ENCODE measurements at regions not wholly inside any gene's neighbourhood (a gene's known extent, or its start where the extent isn't known, plus 50 kb on each side); places are given as distances from the start of the nearest gene placed in this dataset.

- no peak for DNase-seq
- TF ChIP-seq PBX3 (IDR thresholded peaks at IDR 0.05) (no peak), FOXM1 (IDR thresholded peaks at IDR 0.05; ENCODE audit: low read depth) (no peak), EP300 (IDR thresholded peaks at IDR 0.05; ENCODE audit: borderline replicate concordance in 1 of 2, low read depth in 1 of 2, low read length in 1 of 2) (no peak), TCF12 (IDR thresholded peaks at IDR 0.05) (no peak), RXRA (IDR thresholded peaks at IDR 0.05; ENCODE audit: borderline replicate concordance, low read depth) (no peak), GATA2 (CRISPR knock-in tag; IDR thresholded peaks at IDR 0.05) (no peak), TEAD4 (IDR thresholded peaks at IDR 0.05; ENCODE audit: borderline replicate concordance, insufficient read depth) (no peak), SMC3 (IDR thresholded peaks at IDR 0.05; ENCODE audit: low read depth, low read length) (no peak), YY1 (IDR thresholded peaks at IDR 0.05; ENCODE audit: low read depth) (no peak), IRF3 (IDR thresholded peaks at IDR 0.05; ENCODE audit: low read depth, low read length) (no peak)
- TF ChIP-seq, protein P1, sequence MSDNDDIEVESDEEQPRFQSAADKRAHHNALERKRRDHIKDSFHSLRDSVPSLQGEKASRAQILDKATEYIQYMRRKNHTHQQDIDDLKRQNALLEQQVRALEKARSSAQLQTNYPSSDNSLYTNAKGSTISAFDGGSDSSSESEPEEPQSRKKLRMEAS (IDR thresholded peaks at IDR 0.05; ENCODE audit: low read depth): no peak
- Histone ChIP-seq H3K9me2 (no peaks in the 10 kb centered on the region), H3K27ac (ENCODE audit: low read depth in 2 of 2, low read length in 1 of 2) (no peak overlapping the region), H3K36me3 (replicated peaks in 1 of 2; ENCODE audit: control insufficient read depth in 1 of 2, insufficient read depth in 2 of 2, low read length in 1 of 2) (no peaks in the 10 kb centered on the region), H4K20me1 (ENCODE audit: insufficient read depth) (no peaks in the 10 kb centered on the region), H3K4me1 (ENCODE audit: control insufficient read depth in 1 of 2, insufficient read depth in 2 of 2, low read depth in 1 of 2, low read length in 1 of 2) (peaks cover 0 to 4% of the 10 kb centered on the region in 2 experiments; a peak in 1 of 4 replicates), H3K4me3 (ENCODE audit: low read depth in 2 of 2, low read length in 1 of 2) (no peak overlapping the region), H3K79me2 (ENCODE audit: insufficient read depth) (no peaks in the 10 kb centered on the region), H3K9me3 (no peaks in the 10 kb centered on the region), H3F3A (replicated peaks; ENCODE audit: insufficient read depth) (no peaks in the 10 kb centered on the region), H2AFZ (ENCODE audit: low read depth) (no peak overlapping the region), H3K9ac (no peak overlapping the region), H3K27me3 (ENCODE audit: insufficient read depth) (no peaks in the 10 kb centered on the region), H3K4me2 (no peak overlapping the region)
- WGBS (ENCODE audit: low lambda C conversion rate): 32% methylated on average over 1 of the region's 1 CpG
- ChIA-PET POLR2A (no interaction called here), CTCF (interaction anchor here (0.6 kb wide), 1 partner anchor 70 kb away, joined by 3 read pairs; no protein-coding TSS in a partner anchor)
These were observed 199.4 kb downstream of the STK31 start for GRCh38 chr7:23909426-23909825.

GRCh38 chr7:23912065-23912464 is 202.0 kb downstream of the STK31 start:
- Histone ChIP-seq H3K27me3 (ENCODE audit: insufficient read depth) (no peaks in the 10 kb centered on the region), H3K9me2 (no peaks in the 10 kb centered on the region), H3K9me3 (no peaks in the 10 kb centered on the region), H2AFZ (ENCODE audit: low read depth) (no peak overlapping the region), H3K9ac (no peak overlapping the region), H3F3A (replicated peaks; ENCODE audit: insufficient read depth) (no peaks in the 10 kb centered on the region), H3K4me3 (ENCODE audit: low read depth in 2 of 2, low read length in 1 of 2) (no peak overlapping the region), H3K36me3 (replicated peaks in 1 of 2; ENCODE audit: control insufficient read depth in 1 of 2, insufficient read depth in 2 of 2, low read length in 1 of 2) (no peaks in the 10 kb centered on the region), H3K27ac (ENCODE audit: low read depth in 2 of 2, low read length in 1 of 2) (no peak overlapping the region), H3K79me2 (ENCODE audit: insufficient read depth) (no peaks in the 10 kb centered on the region), H3K4me1 (ENCODE audit: control insufficient read depth in 1 of 2, insufficient read depth in 2 of 2, low read depth in 1 of 2, low read length in 1 of 2) (no peaks in the 10 kb centered on the region), H4K20me1 (ENCODE audit: insufficient read depth) (no peaks in the 10 kb centered on the region), H3K4me2 (no peak overlapping the region)
- WGBS (ENCODE audit: low lambda C conversion rate): 67% methylated on average over 2 of the region's 2 CpGs
- TF ChIP-seq, protein P2, sequence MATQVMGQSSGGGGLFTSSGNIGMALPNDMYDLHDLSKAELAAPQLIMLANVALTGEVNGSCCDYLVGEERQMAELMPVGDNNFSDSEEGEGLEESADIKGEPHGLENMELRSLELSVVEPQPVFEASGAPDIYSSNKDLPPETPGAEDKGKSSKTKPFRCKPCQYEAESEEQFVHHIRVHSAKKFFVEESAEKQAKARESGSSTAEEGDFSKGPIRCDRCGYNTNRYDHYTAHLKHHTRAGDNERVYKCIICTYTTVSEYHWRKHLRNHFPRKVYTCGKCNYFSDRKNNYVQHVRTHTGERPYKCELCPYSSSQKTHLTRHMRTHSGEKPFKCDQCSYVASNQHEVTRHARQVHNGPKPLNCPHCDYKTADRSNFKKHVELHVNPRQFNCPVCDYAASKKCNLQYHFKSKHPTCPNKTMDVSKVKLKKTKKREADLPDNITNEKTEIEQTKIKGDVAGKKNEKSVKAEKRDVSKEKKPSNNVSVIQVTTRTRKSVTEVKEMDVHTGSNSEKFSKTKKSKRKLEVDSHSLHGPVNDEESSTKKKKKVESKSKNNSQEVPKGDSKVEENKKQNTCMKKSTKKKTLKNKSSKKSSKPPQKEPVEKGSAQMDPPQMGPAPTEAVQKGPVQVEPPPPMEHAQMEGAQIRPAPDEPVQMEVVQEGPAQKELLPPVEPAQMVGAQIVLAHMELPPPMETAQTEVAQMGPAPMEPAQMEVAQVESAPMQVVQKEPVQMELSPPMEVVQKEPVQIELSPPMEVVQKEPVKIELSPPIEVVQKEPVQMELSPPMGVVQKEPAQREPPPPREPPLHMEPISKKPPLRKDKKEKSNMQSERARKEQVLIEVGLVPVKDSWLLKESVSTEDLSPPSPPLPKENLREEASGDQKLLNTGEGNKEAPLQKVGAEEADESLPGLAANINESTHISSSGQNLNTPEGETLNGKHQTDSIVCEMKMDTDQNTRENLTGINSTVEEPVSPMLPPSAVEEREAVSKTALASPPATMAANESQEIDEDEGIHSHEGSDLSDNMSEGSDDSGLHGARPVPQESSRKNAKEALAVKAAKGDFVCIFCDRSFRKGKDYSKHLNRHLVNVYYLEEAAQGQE (IDR thresholded peaks at IDR 0.05; ENCODE audit: low read depth, low read length): no peak
- TF ChIP-seq TEAD4 (IDR thresholded peaks at IDR 0.05; ENCODE audit: borderline replicate concordance, insufficient read depth) (no peak), RAD21 (IDR thresholded peaks at IDR 0.05; ENCODE audit: low read length) (no peak)
- no peak for DNase-seq
- POLR2A ChIA-PET: no interaction called here
- CTCF ChIA-PET: interaction anchor here (0.7 kb wide), 1 partner anchor 514 kb away, joined by 3 read pairs; no protein-coding TSS in a partner anchor

Data from SK-N-SH (cell line).